ENCODE measurements at regions not wholly inside any gene's neighbourhood (a gene's known extent, or its start where the extent isn't known, plus 50 kb on each side); places are given as distances from the start of the nearest gene placed in this dataset.

DNA sequence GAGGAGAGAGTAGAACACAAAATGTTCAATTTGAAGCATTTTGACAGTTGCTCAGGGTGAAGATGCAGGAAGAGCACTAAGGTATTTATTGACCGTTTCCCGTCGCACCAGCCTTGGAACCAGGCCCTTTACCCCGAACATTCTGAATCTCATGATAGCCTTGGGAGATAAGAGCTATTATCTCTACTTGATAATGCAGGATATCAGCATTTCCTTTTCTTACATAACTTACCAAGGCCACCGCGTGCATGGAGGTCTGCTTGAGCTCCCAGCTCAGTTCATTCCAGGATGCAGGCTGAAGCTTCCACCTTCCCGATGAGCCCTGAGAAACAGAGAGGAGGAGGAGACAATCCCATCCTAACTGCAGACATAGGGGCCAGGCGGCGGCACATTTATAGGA lies 324.2 kb upstream of the COBL start (continued):
- TF ChIP-seq SUZ12 (IDR thresholded peaks at IDR 0.05; ENCODE audit: low read length) (no peak), SIN3A (conservative IDR thresholded peaks at IDR 0.05 in 1 of 2, IDR thresholded peaks at IDR 0.05 in 1 of 2; ENCODE audit: low read depth in 1 of 2, low read length in 2 of 2) (no peak), BACH1 (IDR thresholded peaks at IDR 0.05; ENCODE audit: low read length) (no peak), POLR2A (IDR thresholded peaks at IDR 0.05; ENCODE audit: control extremely low read depth in 1 of 2, low read depth in 2 of 2, low read length in 2 of 2) (no peak), KDM5A (IDR thresholded peaks at IDR 0.05; ENCODE audit: low read length) (no peak), RXRA (IDR thresholded peaks at IDR 0.05; ENCODE audit: insufficient read depth, low read depth, low read length) (no peak), PHF8 (conservative IDR thresholded peaks at IDR 0.05; ENCODE audit: low read depth, low read length) (no peak), SIRT6 (IDR thresholded peaks at IDR 0.05; ENCODE audit: low read length) (no peak), FOSL1 (IDR thresholded peaks at IDR 0.05; ENCODE audit: insufficient read depth, low read depth, low read length) (no peak), JUN (IDR thresholded peaks at IDR 0.05; ENCODE audit: low read depth, low read length) (no peak), SP2 (IDR thresholded peaks at IDR 0.05; ENCODE audit: low read length) (no peak), RFX5 (IDR thresholded peaks at IDR 0.05; ENCODE audit: borderline replicate concordance, low read depth, low read length) (no peak)

Measured in H1 (cell line).